HG02623 (cell line): ENCODE measurements at regions not wholly inside any gene's neighbourhood (a gene's known extent, or its start where the extent isn't known, plus 50 kb on each side); places are given as distances from the start of the nearest gene placed in this dataset.

Source experiments
- ATAC-seq: cut with Tn5 transposase; IDR thresholded peaks from one replicate; pipeline ENCODE4 v1.9.1; 2021; ENCODE audit warnings: moderate library complexity; ENCODE audit not compliant: unreplicated experiment

- no peak for ATAC-seq
These were observed 321.9 kb downstream of the GADD45G start for GRCh38 chr9:89926691-89927220.

GRCh38 chr9:89928106-89928505 is 323.3 kb downstream of the GADD45G start:
- ATAC-seq = no peak

- ATAC-seq = no peak
These were observed 323.9 kb downstream of the GADD45G start for GRCh38 chr9:89928521-89929275.

GRCh38 chr9:89929315-89929672 is 324.5 kb downstream of the GADD45G start:
- ATAC-seq = no peak

- no peak for ATAC-seq
These were observed 325.1 kb downstream of the GADD45G start for GRCh38 chr9:89929673-89930480.

GRCh38 chr9:89933578-89933977 is 328.8 kb downstream of the GADD45G start:
- no peak for ATAC-seq

GRCh38 chr9:89935115-89935514 is 330.3 kb downstream of the GADD45G start:
- ATAC-seq = no peak

- no peak for ATAC-seq
These were observed 331.0 kb downstream of the GADD45G start for GRCh38 chr9:89935801-89936200.

GRCh38 chr9:89937051-89937450 is 332.2 kb downstream of the GADD45G start:
- no peak for ATAC-seq

- no peak for ATAC-seq
These were observed 334.4 kb downstream of the GADD45G start for GRCh38 chr9:89939181-89939580.

GRCh38 chr9:89939626-89940292 is 334.9 kb downstream of the GADD45G start:
- no peak for ATAC-seq

- ATAC-seq = no peak
These were observed 335.8 kb downstream of the GADD45G start for GRCh38 chr9:89940625-89941024.

GRCh38 chr9:89941875-89942274 is 337.1 kb downstream of the GADD45G start:
- ATAC-seq = no peak

GRCh38 chr9:89942643-89943042 is 337.8 kb downstream of the GADD45G start:
- ATAC-seq = no peak

GRCh38 chr9:89943309-89943708 is 338.5 kb downstream of the GADD45G start:
- ATAC-seq = no peak

- ATAC-seq = no peak
These were observed 338.9 kb downstream of the GADD45G start for GRCh38 chr9:89943728-89944127.

- ATAC-seq = no peak
These were observed 340.3 kb downstream of the GADD45G start for GRCh38 chr9:89945133-89945532.

GRCh38 chr9:89946741-89947140 is 341.9 kb downstream of the GADD45G start:
- ATAC-seq = no peak

- ATAC-seq = no peak
These were observed 344.3 kb downstream of the GADD45G start for GRCh38 chr9:89949111-89949510.

- no peak for ATAC-seq
These were observed 346.9 kb downstream of the GADD45G start for GRCh38 chr9:89951675-89952074.

- ATAC-seq = no peak
These were observed 347.6 kb downstream of the GADD45G start for GRCh38 chr9:89952401-89952800.
